ENCODE measurements at regions not wholly inside any gene's neighbourhood (a gene's known extent, or its start where the extent isn't known, plus 50 kb on each side); places are given as distances from the start of the nearest gene placed in this dataset.
"Not testable (repeated sequence)": the region's sequence is repeated elsewhere in the genome, so short reads cannot be mapped to it uniquely, and the experiment has no call there.

GRCh38 chr1:196136396-196136795, 471.8 kb downstream of the KCNT2 start:
- H3K4me1 ChIP-seq (ENCODE audit: control insufficient read depth, insufficient read depth, low read length, poor library complexity, severe bottlenecking) = no peaks in the 10 kb centered on the region
- no peaks in the 10 kb centered on the region for H3K9me3 ChIP-seq (ENCODE audit: control insufficient read depth, low read length)
- WGBS, 2 experiments (ENCODE audit: insufficient coverage in 2 of 2) = 81 to 88% methylated on average over 3 of the region's 4 CpGs
- H3K4me3 ChIP-seq (ENCODE audit: extremely low read depth, insufficient read depth, low read length, poor library complexity, severe bottlenecking) = no peak overlapping the region
- no peak overlapping the region for H3K27ac ChIP-seq (ENCODE audit: low read depth, low read length, severe bottlenecking)
- H3K36me3 ChIP-seq (ENCODE audit: control insufficient read depth, insufficient read depth, low read length) = no peaks in the 10 kb centered on the region

GRCh38 chr1:196131691-196132090, 476.5 kb downstream of the KCNT2 start:
- H3K4me1 ChIP-seq (ENCODE audit: control insufficient read depth, insufficient read depth, low read length, poor library complexity, severe bottlenecking) = no peaks in the 10 kb centered on the region
- H3K27ac ChIP-seq (ENCODE audit: low read depth, low read length, severe bottlenecking) = no peak overlapping the region
- no peak overlapping the region for H3K4me3 ChIP-seq (ENCODE audit: extremely low read depth, insufficient read depth, low read length, poor library complexity, severe bottlenecking)
- WGBS, 2 experiments (ENCODE audit: insufficient coverage in 2 of 2) = no CpG with 5 or more reads among the region's 1 CpG
- H3K9me3 ChIP-seq (ENCODE audit: control insufficient read depth, low read length) = no peaks in the 10 kb centered on the region
- no peaks in the 10 kb centered on the region for H3K36me3 ChIP-seq (ENCODE audit: control insufficient read depth, insufficient read depth, low read length)

- Histone ChIP-seq H3K27ac (ENCODE audit: low read depth, low read length, severe bottlenecking) (no peak overlapping the region), H3K4me3 (ENCODE audit: extremely low read depth, insufficient read depth, low read length, poor library complexity, severe bottlenecking) (no peak overlapping the region), H3K9me3 (ENCODE audit: control insufficient read depth, low read length) (no peaks in the 10 kb centered on the region), H3K36me3 (ENCODE audit: control insufficient read depth, insufficient read depth, low read length) (no peaks in the 10 kb centered on the region), H3K4me1 (ENCODE audit: control insufficient read depth, insufficient read depth, low read length, poor library complexity, severe bottlenecking) (no peaks in the 10 kb centered on the region)
- 88 to 90% methylated on average over 2 of the region's 2 CpGs for WGBS, 2 experiments (ENCODE audit: insufficient coverage in 2 of 2)
Observed at GRCh38 chr1:196128835-196129234, 479.4 kb downstream of the KCNT2 start.

- Histone ChIP-seq H3K9me3 (ENCODE audit: control insufficient read depth, low read length) (no peaks in the 10 kb centered on the region), H3K4me1 (ENCODE audit: control insufficient read depth, insufficient read depth, low read length, poor library complexity, severe bottlenecking) (no peaks in the 10 kb centered on the region), H3K27ac (ENCODE audit: low read depth, low read length, severe bottlenecking) (no peak overlapping the region), H3K36me3 (ENCODE audit: control insufficient read depth, insufficient read depth, low read length) (no peaks in the 10 kb centered on the region), H3K4me3 (ENCODE audit: extremely low read depth, insufficient read depth, low read length, poor library complexity, severe bottlenecking) (no peak overlapping the region)
- WGBS, 2 experiments (ENCODE audit: insufficient coverage in 2 of 2) = 100% methylated on average over 2 of the region's 2 CpGs; no CpG with 5 or more reads in 1 of the 2 experiments
Observed at GRCh38 chr1:196121181-196121580, 487.1 kb downstream of the KCNT2 start.

- H3K27ac ChIP-seq (ENCODE audit: low read depth, low read length, severe bottlenecking) = no peak overlapping the region
- H3K36me3 ChIP-seq (ENCODE audit: control insufficient read depth, insufficient read depth, low read length) = no peaks in the 10 kb centered on the region
- H3K4me3 ChIP-seq (ENCODE audit: extremely low read depth, insufficient read depth, low read length, poor library complexity, severe bottlenecking) = no peak overlapping the region
- 29 to 44% methylated on average over 2 of the region's 2 CpGs for WGBS, 2 experiments (ENCODE audit: insufficient coverage in 2 of 2)
- H3K9me3 ChIP-seq (ENCODE audit: control insufficient read depth, low read length) = no peaks in the 10 kb centered on the region
- H3K4me1 ChIP-seq (ENCODE audit: control insufficient read depth, insufficient read depth, low read length, poor library complexity, severe bottlenecking) = peaks cover 4% of the 10 kb centered on the region
Observed at GRCh38 chr1:196115646-196116045, 492.6 kb downstream of the KCNT2 start.

- 83 to 100% methylated on average over 1 of the region's 3 CpGs for WGBS, 2 experiments (ENCODE audit: insufficient coverage in 2 of 2)
- Histone ChIP-seq H3K9me3 (ENCODE audit: control insufficient read depth, low read length) (peaks cover 5% of the 10 kb centered on the region), H3K36me3 (ENCODE audit: control insufficient read depth, insufficient read depth, low read length) (no peaks in the 10 kb centered on the region), H3K27ac (ENCODE audit: low read depth, low read length, severe bottlenecking) (no peak overlapping the region), H3K4me3 (ENCODE audit: extremely low read depth, insufficient read depth, low read length, poor library complexity, severe bottlenecking) (no peak overlapping the region), H3K4me1 (ENCODE audit: control insufficient read depth, insufficient read depth, low read length, poor library complexity, severe bottlenecking) (peaks cover 4% of the 10 kb centered on the region)
Observed at GRCh38 chr1:196114193-196114592, 494.0 kb downstream of the KCNT2 start.

GRCh38 chr1:196108990-196109389, 499.2 kb downstream of the KCNT2 start:
- H3K9me3 ChIP-seq (ENCODE audit: control insufficient read depth, low read length); H3K4me1 ChIP-seq (ENCODE audit: control insufficient read depth, insufficient read depth, low read length, poor library complexity, severe bottlenecking); H3K36me3 ChIP-seq (ENCODE audit: control insufficient read depth, insufficient read depth, low read length); H3K27ac ChIP-seq (ENCODE audit: low read depth, low read length, severe bottlenecking); H3K4me3 ChIP-seq (ENCODE audit: extremely low read depth, insufficient read depth, low read length, poor library complexity, severe bottlenecking): not testable (repeated sequence)
- whole genome bisulfite sequencing, 2 experiments (ENCODE audit: insufficient coverage in 2 of 2) = 100% methylated on average over 2 of the region's 5 CpGs; no CpG with 5 or more reads in 1 of the 2 experiments

- no peak overlapping the region for H3K4me3 ChIP-seq (ENCODE audit: extremely low read depth, insufficient read depth, low read length, poor library complexity, severe bottlenecking)
- no peaks in the 10 kb centered on the region for H3K36me3 ChIP-seq (ENCODE audit: control insufficient read depth, insufficient read depth, low read length)
- WGBS, 2 experiments (ENCODE audit: insufficient coverage in 2 of 2) = no CpG with 5 or more reads among the region's 3 CpGs
- no peaks in the 10 kb centered on the region for H3K4me1 ChIP-seq (ENCODE audit: control insufficient read depth, insufficient read depth, low read length, poor library complexity, severe bottlenecking)
- no peak overlapping the region for H3K27ac ChIP-seq (ENCODE audit: low read depth, low read length, severe bottlenecking)
- H3K9me3 ChIP-seq (ENCODE audit: control insufficient read depth, low read length) = peaks cover 10% of the 10 kb centered on the region
Observed at GRCh38 chr1:196105901-196106300, 502.3 kb downstream of the KCNT2 start.

GRCh38 chr1:196102826-196103225, 505.4 kb downstream of the KCNT2 start:
- no CpG with 5 or more reads among the region's 1 CpG for WGBS, 2 experiments (ENCODE audit: insufficient coverage in 2 of 2)
- Histone ChIP-seq H3K4me3 (ENCODE audit: extremely low read depth, insufficient read depth, low read length, poor library complexity, severe bottlenecking) (no peak overlapping the region), H3K27ac (ENCODE audit: low read depth, low read length, severe bottlenecking) (no peak overlapping the region), H3K4me1 (ENCODE audit: control insufficient read depth, insufficient read depth, low read length, poor library complexity, severe bottlenecking) (no peaks in the 10 kb centered on the region), H3K9me3 (ENCODE audit: control insufficient read depth, low read length) (peaks cover 10% of the 10 kb centered on the region), H3K36me3 (ENCODE audit: control insufficient read depth, insufficient read depth, low read length) (no peaks in the 10 kb centered on the region)

- no peaks in the 10 kb centered on the region for H3K4me1 ChIP-seq (ENCODE audit: control insufficient read depth, insufficient read depth, low read length, poor library complexity, severe bottlenecking)
- H3K4me3 ChIP-seq (ENCODE audit: extremely low read depth, insufficient read depth, low read length, poor library complexity, severe bottlenecking) = no peak overlapping the region
- H3K9me3 ChIP-seq (ENCODE audit: control insufficient read depth, low read length) = peaks cover 10% of the 10 kb centered on the region
- no peaks in the 10 kb centered on the region for H3K36me3 ChIP-seq (ENCODE audit: control insufficient read depth, insufficient read depth, low read length)
- no peak overlapping the region for H3K27ac ChIP-seq (ENCODE audit: low read depth, low read length, severe bottlenecking)
Observed at GRCh38 chr1:196098000-196098399, 510.2 kb downstream of the KCNT2 start.

- no peak overlapping the region for H3K4me3 ChIP-seq (ENCODE audit: extremely low read depth, insufficient read depth, low read length, poor library complexity, severe bottlenecking)
- no peaks in the 10 kb centered on the region for H3K9me3 ChIP-seq (ENCODE audit: control insufficient read depth, low read length)
- H3K27ac ChIP-seq (ENCODE audit: low read depth, low read length, severe bottlenecking) = no peak overlapping the region
- no CpG with 5 or more reads among the region's 1 CpG for WGBS, 2 experiments (ENCODE audit: insufficient coverage in 2 of 2)
- no peaks in the 10 kb centered on the region for H3K36me3 ChIP-seq (ENCODE audit: control insufficient read depth, insufficient read depth, low read length)
- H3K4me1 ChIP-seq (ENCODE audit: control insufficient read depth, insufficient read depth, low read length, poor library complexity, severe bottlenecking) = no peaks in the 10 kb centered on the region
Observed at GRCh38 chr1:196094821-196095220, 513.4 kb downstream of the KCNT2 start.
